Caco-2 (cell line): ENCODE measurements at regions not wholly inside any gene's neighbourhood (a gene's known extent, or its start where the extent isn't known, plus 50 kb on each side); places are given as distances from the start of the nearest gene placed in this dataset.

Source experiments
- BruUV-seq: library from RNA; stranded (reverse); fragments of 400-500 nt; replicated peaks from 2 replicates; lab custom pipeline; 2021; lab: Mats Ljungman, UMichigan
- CTCF ChIA-PET: fragments of 300-600 bp; sonication (Branson Sonifier 250); formaldehyde crosslinking; loops from one replicate; lab custom pipeline; 2022; ENCODE audit warnings: antibody characterized with exemption; lab: Charles Lee
- POLR2A ChIA-PET: fragments of 300-600 bp; sonication (Branson Sonifier 250); formaldehyde crosslinking; loops from one replicate; lab custom pipeline; 2022; ENCODE audit warnings: antibody characterized with exemption; lab: Charles Lee
- DNase-seq, 2 experiments: peaks; one replicate each; pipeline versions ENCODE4 v3.0.0 to v3.0.0-alpha.2; 2020 to 2022
- H3K27me3 ChIP-seq: replicated peaks from 2 replicates; pipeline ENCODE4 v1.6.0; 2011; ENCODE audit warnings: low read length; ENCODE audit not compliant: control insufficient read depth, insufficient read depth
- H3K36me3 ChIP-seq: 2 replicates; pipeline ENCODE4 v1.5.1; 2011; ENCODE audit warnings: low read length; ENCODE audit not compliant: control insufficient read depth, insufficient read depth
- H3K4me1 ChIP-seq: fragments of 250-450 bp; sonication (Bioruptor Pico); 2 replicates; pipeline ENCODE4 v1.5.1; 2020; ENCODE audit warnings: mild to moderate bottlenecking
- H3K4me3 ChIP-seq: 2 replicates; pipeline ENCODE4 v1.5.1; 2011; ENCODE audit warnings: low read depth, mild to moderate bottlenecking, control low read depth, low read length
- H3K9me3 ChIP-seq: fragments of 250-450 bp; sonication (Bioruptor Pico); 2 replicates; pipeline ENCODE4 v1.5.1; 2020; ENCODE audit warnings: mild to moderate bottlenecking, moderate library complexity
- H3K27ac Mint-ChIP-seq: one replicate; pipeline ENCODE4 v1.8.0; 2022; ENCODE audit warnings: mixed read lengths; ENCODE audit not compliant: unreplicated experiment
- H3K27me3 Mint-ChIP-seq: one replicate; pipeline ENCODE4 v1.8.0; 2022; ENCODE audit warnings: mixed read lengths; ENCODE audit not compliant: insufficient read depth, unreplicated experiment
- H3K36me3 Mint-ChIP-seq: one replicate; pipeline ENCODE4 v1.8.0; 2022; ENCODE audit warnings: mild to moderate bottlenecking, mixed read lengths; ENCODE audit not compliant: insufficient read depth, unreplicated experiment
- H3K4me1 Mint-ChIP-seq: one replicate; pipeline ENCODE4 v1.8.0; 2022; ENCODE audit warnings: low read depth, mixed read lengths; ENCODE audit not compliant: unreplicated experiment
- H3K4me3 Mint-ChIP-seq: one replicate; pipeline ENCODE4 v1.8.0; 2022; ENCODE audit warnings: mild to moderate bottlenecking, moderate library complexity, mixed read lengths; ENCODE audit not compliant: unreplicated experiment
- H3K9me3 Mint-ChIP-seq: one replicate; pipeline ENCODE4 v1.8.0; 2022; ENCODE audit warnings: mixed read lengths; ENCODE audit not compliant: unreplicated experiment
- CTCF ChIP-seq, 2 experiments: fragments of 200-600 bp in 1 of 2; IDR thresholded peaks; 1 replicate in 1 of 2; 2 replicates in 1 of 2; pipeline versions ENCODE4 v1.5.1 to v1.8.0; 2011 to 2022; ENCODE audit warnings: antibody characterized with exemption in 1 of 2, control low read depth in 1 of 2, inconsistent platforms in 1 of 2, low read depth in 1 of 2, low read length in 1 of 2, mild to moderate bottlenecking in 1 of 2, moderate library complexity in 1 of 2; ENCODE audit not compliant: insufficient read depth in 1 of 2, severe bottlenecking in 1 of 2, unreplicated experiment in 1 of 2
- intact Hi-C: fragments of 100-400 bp; cut with micrococcal nuclease; formaldehyde crosslinking; loops from one replicate; pipeline ENCODE4 v1.10.0; 2022; ENCODE audit not compliant: unreplicated experiment

DNA sequence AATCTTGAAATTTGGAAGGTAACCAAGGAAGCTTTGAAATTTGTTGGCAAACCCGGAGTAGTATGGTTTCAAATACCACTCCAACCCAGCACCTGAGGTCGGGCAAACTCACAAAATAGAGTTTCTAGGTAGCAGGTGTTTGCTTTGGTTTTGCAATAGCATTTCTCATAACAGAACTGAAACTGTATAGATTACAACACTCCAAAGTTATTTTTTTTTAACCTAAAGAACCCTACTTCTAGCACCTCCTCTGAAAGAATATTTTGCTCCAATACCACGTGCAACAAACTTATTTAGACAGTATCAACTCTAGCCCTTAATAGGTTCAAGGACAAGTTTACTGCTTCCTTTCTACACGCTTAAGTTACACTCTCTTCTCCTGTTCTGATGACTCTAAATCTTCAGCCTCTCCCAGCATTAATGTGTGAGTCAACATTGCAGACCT is 178.5 kb upstream of the FMN2 start:
- H3K4me1 Mint-ChIP-seq = no peaks in the 10 kb centered on the region
- Histone ChIP-seq H3K4me3 (no peak overlapping the region), H3K9me3 (no peaks in the 10 kb centered on the region), H3K27me3 (no peaks in the 10 kb centered on the region), H3K36me3 (no peaks in the 10 kb centered on the region), H3K4me1 (no peaks in the 10 kb centered on the region)
- no peak for DNase-seq
- ChIA-PET POLR2A (no interaction called here), CTCF (no interaction called here)
- no peaks in the 10 kb centered on the region for H3K36me3 Mint-ChIP-seq
- H3K9me3 Mint-ChIP-seq = no peaks in the 10 kb centered on the region
- no peaks in the 10 kb centered on the region for H3K27me3 Mint-ChIP-seq
- BruUV-seq = no TSS peak
- no peak for TF ChIP-seq CTCF (IDR thresholded peaks at IDR 0.05; ENCODE audit: insufficient read depth in 1 of 2, low read depth in 1 of 2, low read length in 1 of 2, severe bottlenecking in 1 of 2, unreplicated experiment in 1 of 2)
- H3K4me3 Mint-ChIP-seq = no peak overlapping the region
- intact Hi-C loops = no loop called here
- no peak overlapping the region for H3K27ac Mint-ChIP-seq

DNA sequence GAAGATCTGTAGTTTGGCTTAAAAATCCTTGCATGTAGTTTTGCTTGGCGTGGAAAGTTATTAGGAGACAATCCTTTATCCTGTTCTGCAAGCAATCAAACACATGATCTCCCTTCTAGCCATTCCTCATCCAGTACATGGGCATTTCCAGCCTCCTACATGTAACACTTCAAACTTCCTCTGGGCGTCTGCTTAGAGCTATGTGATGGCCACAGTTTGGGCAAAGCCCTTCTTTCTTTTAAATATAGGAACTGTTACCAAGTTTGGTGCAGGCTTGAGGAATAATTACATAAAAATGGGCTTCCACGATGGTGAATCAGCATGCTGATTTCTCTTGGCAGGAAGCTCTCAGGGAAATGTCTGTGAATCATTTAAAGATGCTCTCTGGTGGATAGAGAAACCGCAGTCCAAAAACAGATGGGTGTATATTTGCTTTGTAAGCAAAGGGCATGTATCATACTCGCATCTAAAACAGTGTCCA is 176.9 kb upstream of the FMN2 start:
- Histone ChIP-seq H3K27me3 (no peaks in the 10 kb centered on the region), H3K4me1 (no peaks in the 10 kb centered on the region), H3K9me3 (no peaks in the 10 kb centered on the region), H3K4me3 (no peak overlapping the region), H3K36me3 (no peaks in the 10 kb centered on the region)
- DNase-seq = no peak
- intact Hi-C loops = loop anchor here (1.0 kb wide), 1 partner anchor 35 kb away; no protein-coding TSS in a partner anchor
- no peak for TF ChIP-seq CTCF (IDR thresholded peaks at IDR 0.05; ENCODE audit: insufficient read depth in 1 of 2, low read depth in 1 of 2, low read length in 1 of 2, severe bottlenecking in 1 of 2, unreplicated experiment in 1 of 2)
- no peak overlapping the region for H3K4me3 Mint-ChIP-seq
- ChIA-PET CTCF (no interaction called here), POLR2A (no interaction called here)
- H3K27me3 Mint-ChIP-seq = no peaks in the 10 kb centered on the region
- no peak overlapping the region for H3K27ac Mint-ChIP-seq
- no peaks in the 10 kb centered on the region for H3K4me1 Mint-ChIP-seq
- H3K9me3 Mint-ChIP-seq = no peaks in the 10 kb centered on the region
- BruUV-seq = no TSS peak
- no peaks in the 10 kb centered on the region for H3K36me3 Mint-ChIP-seq

GRCh38 chr1:239918634-239919033 is 173.0 kb upstream of the FMN2 start:
- Mint-ChIP-seq H3K4me3 (no peak overlapping the region), H3K27me3 (peaks cover 3% of the 10 kb centered on the region), H3K36me3 (no peaks in the 10 kb centered on the region), H3K9me3 (no peaks in the 10 kb centered on the region), H3K27ac (no peak overlapping the region), H3K4me1 (no peaks in the 10 kb centered on the region)
- Histone ChIP-seq H3K4me3 (no peak overlapping the region), H3K27me3 (no peaks in the 10 kb centered on the region), H3K4me1 (no peaks in the 10 kb centered on the region), H3K36me3 (no peaks in the 10 kb centered on the region), H3K9me3 (no peaks in the 10 kb centered on the region)
- intact Hi-C loops = no loop called here
- no peak for TF ChIP-seq CTCF (IDR thresholded peaks at IDR 0.05; ENCODE audit: insufficient read depth in 1 of 2, low read depth in 1 of 2, low read length in 1 of 2, severe bottlenecking in 1 of 2, unreplicated experiment in 1 of 2)
- DNase-seq = no peak
- no TSS peak for BruUV-seq
- POLR2A ChIA-PET = no interaction called here
- CTCF ChIA-PET = no interaction called here
